DMS114 treated with DMSO at 0.1 percent for 48 hours (cell line): ENCODE measurements at regions not wholly inside any gene's neighbourhood (a gene's known extent, or its start where the extent isn't known, plus 50 kb on each side); places are given as distances from the start of the nearest gene placed in this dataset.
"Not testable (repeated sequence)": the region's sequence is repeated elsewhere in the genome, so short reads cannot be mapped to it uniquely, and the experiment has no call there.

ENCODE experiments used
- DNase-seq: peaks from one replicate; lab custom pipeline; 2025; ENCODE audit not compliant: unreplicated experiment; lab: John Stamatoyannopoulos, UW

GRCh38 chr11:57047610-57048009 lies 58.9 kb downstream of the OR5AK2 start:
- DNase-seq = no peak

- no peak for DNase-seq
These were observed 61.0 kb downstream of the OR5AK2 start for GRCh38 chr11:57049749-57050148.

- DNase-seq = no peak
These were observed 66.1 kb downstream of the OR5AK2 start for GRCh38 chr11:57054817-57055216.

- DNase-seq = no peak
These were observed 67.0 kb downstream of the OR5AK2 start for GRCh38 chr11:57055744-57056143.

GRCh38 chr11:57056735-57057134 lies 68.0 kb downstream of the OR5AK2 start:
- no peak for DNase-seq

GRCh38 chr11:57057561-57057960 lies 68.8 kb downstream of the OR5AK2 start:
- no peak for DNase-seq

GRCh38 chr11:57062957-57063356 lies 74.2 kb downstream of the OR5AK2 start:
- not testable (repeated sequence) for DNase-seq

GRCh38 chr11:57069942-57070341 lies 81.2 kb downstream of the OR5AK2 start:
- no peak for DNase-seq

GRCh38 chr11:57071829-57072228 lies 83.1 kb downstream of the OR5AK2 start:
- no peak for DNase-seq

GRCh38 chr11:57072640-57073039 lies 83.9 kb downstream of the OR5AK2 start:
- DNase-seq = no peak

GRCh38 chr11:57073128-57073527 lies 84.4 kb downstream of the OR5AK2 start:
- DNase-seq = no peak

- no peak for DNase-seq
These were observed 92.6 kb downstream of the OR5AK2 start for GRCh38 chr11:57081356-57081755.

GRCh38 chr11:57082125-57082524 lies 93.4 kb downstream of the OR5AK2 start:
- DNase-seq = no peak

- no peak for DNase-seq
These were observed 95.1 kb downstream of the OR5AK2 start for GRCh38 chr11:57083641-57084385.

- no peak for DNase-seq
These were observed 96.1 kb upstream of the LRRC55 start for GRCh38 chr11:57085611-57086010.

- no peak for DNase-seq
These were observed 93.8 kb upstream of the LRRC55 start for GRCh38 chr11:57087991-57088390.

GRCh38 chr11:57092028-57092698 lies 89.6 kb upstream of the LRRC55 start:
- DNase-seq = no peak

GRCh38 chr11:57094181-57094935 lies 87.4 kb upstream of the LRRC55 start:
- no peak for DNase-seq

GRCh38 chr11:57095417-57095816 lies 86.3 kb upstream of the LRRC55 start:
- no peak for DNase-seq

GRCh38 chr11:57095896-57096295 lies 85.9 kb upstream of the LRRC55 start:
- DNase-seq = no peak

- DNase-seq = no peak
These were observed 84.6 kb upstream of the LRRC55 start for GRCh38 chr11:57097149-57097548.

GRCh38 chr11:57098191-57098590 lies 83.6 kb upstream of the LRRC55 start:
- DNase-seq = no peak
